Gastrocnemius medialis (tissue), 4 donors: ENCODE measurements at regions not wholly inside any gene's neighbourhood (a gene's known extent, or its start where the extent isn't known, plus 50 kb on each side); places are given as distances from the start of the nearest gene placed in this dataset.

ENCODE experiments used
- CTCF ChIP-seq, 5 experiments: fragments of 450-650 bp in 3 of 5; fragments of 200-600 bp in 2 of 5; sonication (generic) in 2 of 5; IDR thresholded peaks in 4 of 5; conservative IDR thresholded peaks in 1 of 5; 1 replicate in 4 of 5; 2 replicates in 1 of 5; pipeline ENCODE4 v1.5.1; 2016 to 2019; ENCODE audit warnings: antibody characterized with exemption in 5 of 5, mild to moderate bottlenecking in 3 of 5, moderate library complexity in 3 of 5
- POLR2A ChIP-seq, 2 donors: fragments of 450-650 bp; IDR thresholded peaks; one replicate each; pipeline ENCODE4 v1.6.1; 2017; ENCODE audit warnings: antibody characterized with exemption in 2 of 2, mild to moderate bottlenecking in 2 of 2, moderate library complexity in 2 of 2

GRCh38 chr6:92753956-92754355, 665.4 kb downstream of the EPHA7 start:
- TF ChIP-seq POLR2A (IDR thresholded peaks at IDR 0.05) (no peak), CTCF (IDR thresholded peaks at IDR 0.05 in 4 of 5, conservative IDR thresholded peaks at IDR 0.05 in 1 of 5) (no peak)
